ENCODE measurements at regions not wholly inside any gene's neighbourhood (a gene's known extent, or its start where the extent isn't known, plus 50 kb on each side); places are given as distances from the start of the nearest gene placed in this dataset.

DNA sequence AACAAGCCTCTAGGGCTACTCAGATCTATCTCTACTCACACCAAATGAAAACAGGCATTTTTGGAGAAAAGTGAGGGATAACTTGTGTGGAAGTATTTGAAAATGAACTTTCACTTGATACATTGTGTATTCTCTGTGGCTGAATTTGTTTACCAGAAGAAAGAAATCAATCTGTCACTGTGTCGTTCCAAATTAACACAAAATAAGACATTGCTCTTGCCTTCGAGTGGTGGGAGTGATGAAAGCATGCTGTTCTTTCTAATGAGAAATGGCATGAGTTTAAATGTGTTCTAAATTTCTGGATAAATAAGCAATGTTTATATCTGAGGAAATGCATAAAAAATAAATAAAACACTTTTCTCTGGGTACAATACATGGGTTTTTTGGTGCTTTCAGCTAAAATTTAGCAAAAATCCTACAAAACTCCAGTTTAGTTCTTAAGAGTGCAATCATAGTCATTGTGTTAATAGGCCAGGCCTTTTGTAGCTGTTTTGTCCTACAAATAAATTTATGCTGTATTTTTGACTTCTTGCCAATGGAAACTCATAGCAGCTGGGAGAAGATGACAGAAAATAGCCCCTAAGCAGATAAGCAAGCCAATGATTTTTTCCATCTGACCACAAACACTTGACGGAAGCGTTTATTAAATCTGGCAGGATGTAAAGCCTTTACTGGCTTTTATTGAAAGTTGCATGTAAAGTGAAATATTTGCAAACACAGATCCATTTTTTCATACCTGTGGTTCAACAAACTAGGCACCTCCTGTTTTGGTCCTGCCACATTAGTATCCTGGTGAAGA lies 1064.1 kb upstream of the GHITM start:
- FAIRE-seq, result no peak
- WGBS (ENCODE audit: missing lambda C conversion rate), result 23% methylated on average over 4 of the region's 4 CpGs
- Histone ChIP-seq H3K4me3 (no peak overlapping the region), H3K4me1 (no peaks in the 10 kb centered on the region), H3K27ac (no peak overlapping the region), H3K4me2 (no peak overlapping the region), H3K9me3 (no peaks in the 10 kb centered on the region; the same call in 2 of the 3 replicates)
- ChIA-PET CTCF (no interaction called here), POLR2A (no interaction called here)
- ATAC-seq, result no peak
- DNase-seq (ENCODE audit: low read depth in 1 of 2, low spot score in 1 of 2), result no peak
- TF ChIP-seq SMC3 (IDR thresholded peaks at IDR 0.05), result no peak
- no peak for TF ChIP-seq EHMT2 (IDR thresholded peaks at IDR 0.05; ENCODE audit: low read depth)
- no peak for TF ChIP-seq GATA3 (IDR thresholded peaks at IDR 0.05; ENCODE audit: borderline replicate concordance)
- no peak for TF ChIP-seq EHF (CRISPR knock-in tag; IDR thresholded peaks at IDR 0.05)
- no peak for TF ChIP-seq FOSB (CRISPR knock-in tag; IDR thresholded peaks at IDR 0.05)
- TF ChIP-seq RCOR1 (IDR thresholded peaks at IDR 0.05; ENCODE audit: low read depth, low read length), result no peak
- TF ChIP-seq HOXB13 (CRISPR knock-in tag; IDR thresholded peaks at IDR 0.05; ENCODE audit: low read depth), result no peak
- no peak for TF ChIP-seq TFCP2L1 (CRISPR knock-in tag; IDR thresholded peaks at IDR 0.05)
- no peak for TF ChIP-seq MYC (IDR thresholded peaks at IDR 0.05; ENCODE audit: borderline replicate concordance, low read length)
- no peak for TF ChIP-seq CBX2 (IDR thresholded peaks at IDR 0.05; ENCODE audit: borderline replicate concordance, low read depth)
- TF ChIP-seq KDM1A (IDR thresholded peaks at IDR 0.05; ENCODE audit: low read depth), result no peak
- TF ChIP-seq EP300 (IDR thresholded peaks at IDR 0.05), result no peak
- TF ChIP-seq POLR2AphosphoS2 (conservative IDR thresholded peaks at IDR 0.05; ENCODE audit: low read length), result no peak
- TF ChIP-seq HDAC2 (IDR thresholded peaks at IDR 0.05), result no peak
- no peak for TF ChIP-seq RAD21 (conservative IDR thresholded peaks at IDR 0.05 in 1 of 2, IDR thresholded peaks at IDR 0.05 in 1 of 2)
- TF ChIP-seq ZNF302 (CRISPR knock-in tag; IDR thresholded peaks at IDR 0.05), result no peak
- no peak for TF ChIP-seq NR3C1 (IDR thresholded peaks at IDR 0.05)

DNA sequence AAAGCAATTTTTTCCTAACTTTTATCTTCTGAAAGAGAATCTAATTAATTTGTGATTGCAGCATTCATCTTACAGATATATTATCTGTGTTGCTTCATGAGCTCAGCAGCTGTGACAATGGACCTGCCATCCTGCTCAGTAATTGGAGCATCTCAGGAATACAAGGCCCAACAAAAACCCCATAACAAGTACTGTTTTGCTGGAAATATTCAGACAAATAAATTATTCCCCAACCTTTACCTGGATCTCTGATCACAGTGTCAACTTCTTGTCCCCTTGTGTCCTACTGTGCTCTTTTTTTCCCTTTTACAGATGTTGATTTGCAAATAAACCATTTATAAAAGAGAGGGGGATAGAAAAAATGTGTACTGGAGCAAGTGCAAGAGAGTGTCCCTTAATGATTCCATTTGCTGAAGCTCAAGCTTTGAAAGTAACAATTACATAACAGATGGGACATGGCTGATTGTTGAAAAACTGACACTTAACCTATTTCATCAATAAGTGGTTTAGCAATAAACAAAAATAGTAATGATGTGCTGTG lies 1063.4 kb upstream of the GHITM start:
- Histone ChIP-seq H3K4me1 (no peaks in the 10 kb centered on the region), H3K4me2 (no peak overlapping the region), H3K4me3 (no peak overlapping the region), H3K9me3 (no peaks in the 10 kb centered on the region; the same call in 2 of the 3 replicates), H3K27ac (no peak overlapping the region)
- CTCF ChIA-PET, result no interaction called here
- FAIRE-seq (no peak), DNase-seq (ENCODE audit: low read depth in 1 of 2, low spot score in 1 of 2) (no peak), ATAC-seq (no peak)
- POLR2A ChIA-PET, result no interaction called here
- no peak for TF ChIP-seq RCOR1 (IDR thresholded peaks at IDR 0.05; ENCODE audit: low read depth, low read length)
- no peak for TF ChIP-seq NR3C1 (IDR thresholded peaks at IDR 0.05)
- no peak for TF ChIP-seq HES2 (IDR thresholded peaks at IDR 0.05)
- TF ChIP-seq EHF (CRISPR knock-in tag; IDR thresholded peaks at IDR 0.05), result no peak

GRCh38 chr10:83076443-83076842 lies 1062.9 kb upstream of the GHITM start:
- TF ChIP-seq TFCP2L1 (CRISPR knock-in tag; IDR thresholded peaks at IDR 0.05) (no peak), POLR2AphosphoS2 (conservative IDR thresholded peaks at IDR 0.05; ENCODE audit: low read length) (no peak), ESRRA (IDR thresholded peaks at IDR 0.05; ENCODE audit: borderline replicate concordance, low read length) (no peak), RAD21 (conservative IDR thresholded peaks at IDR 0.05 in 1 of 2, IDR thresholded peaks at IDR 0.05 in 1 of 2) (no peak), RNF2 (IDR thresholded peaks at IDR 0.05; ENCODE audit: borderline replicate concordance, low read depth) (no peak), ELK1 (IDR thresholded peaks at IDR 0.05; ENCODE audit: low read depth, low read length) (no peak), CEBPB (IDR thresholded peaks at IDR 0.05) (no peak)
- Histone ChIP-seq H3K9me3 (no peaks in the 10 kb centered on the region; the same call in 2 of the 3 replicates), H3K27ac (no peak overlapping the region), H3K4me3 (no peak overlapping the region), H3K4me1 (no peaks in the 10 kb centered on the region), H3K4me2 (no peak overlapping the region)
- ATAC-seq, result no peak
- ChIA-PET CTCF (no interaction called here), POLR2A (no interaction called here)
- WGBS (ENCODE audit: missing lambda C conversion rate), result 0% methylated on average over 3 of the region's 3 CpGs
- FAIRE-seq, result no peak
- no peak for DNase-seq (ENCODE audit: low read depth in 1 of 2, low spot score in 1 of 2)

All from A549 (cell line).